Kasumi-1 (cell line): ENCODE measurements at regions not wholly inside any gene's neighbourhood (a gene's known extent, or its start where the extent isn't known, plus 50 kb on each side); places are given as distances from the start of the nearest gene placed in this dataset.
A peak's percentile ranks its signal among the peaks of the same experiment; 100 is the strongest.

Source experiments
- DNase-seq, 2 experiments: peaks; one replicate each; lab custom pipeline; 2025; lab: John Stamatoyannopoulos, UW

DNA sequence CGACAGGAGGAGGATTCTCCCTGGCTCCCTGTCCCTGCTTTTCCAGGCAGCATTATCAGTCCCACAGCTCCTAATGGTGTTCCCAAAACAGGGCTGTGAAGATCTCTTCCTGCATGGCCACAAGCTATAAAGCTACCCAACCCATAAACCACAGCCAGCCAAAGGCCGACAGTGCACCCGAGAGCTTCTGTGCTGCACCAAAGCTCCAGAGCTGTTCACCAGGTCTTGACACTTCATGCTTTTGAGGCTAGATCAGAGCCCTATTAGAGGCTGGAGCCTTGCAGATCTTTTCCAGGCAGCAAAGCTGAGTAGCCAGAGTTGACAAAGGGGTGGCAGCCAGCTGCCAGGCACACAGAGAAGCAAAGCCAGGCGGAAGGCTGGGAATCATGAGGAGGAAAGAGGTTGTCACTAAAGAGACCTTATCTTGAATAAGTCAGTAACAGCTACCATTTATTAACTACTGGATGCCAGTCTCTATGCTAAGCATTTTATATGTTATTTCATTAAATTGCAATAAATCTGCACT, 180.4 kb downstream of the KATNAL1 start:
- DNase-seq, result no peak

DNA sequence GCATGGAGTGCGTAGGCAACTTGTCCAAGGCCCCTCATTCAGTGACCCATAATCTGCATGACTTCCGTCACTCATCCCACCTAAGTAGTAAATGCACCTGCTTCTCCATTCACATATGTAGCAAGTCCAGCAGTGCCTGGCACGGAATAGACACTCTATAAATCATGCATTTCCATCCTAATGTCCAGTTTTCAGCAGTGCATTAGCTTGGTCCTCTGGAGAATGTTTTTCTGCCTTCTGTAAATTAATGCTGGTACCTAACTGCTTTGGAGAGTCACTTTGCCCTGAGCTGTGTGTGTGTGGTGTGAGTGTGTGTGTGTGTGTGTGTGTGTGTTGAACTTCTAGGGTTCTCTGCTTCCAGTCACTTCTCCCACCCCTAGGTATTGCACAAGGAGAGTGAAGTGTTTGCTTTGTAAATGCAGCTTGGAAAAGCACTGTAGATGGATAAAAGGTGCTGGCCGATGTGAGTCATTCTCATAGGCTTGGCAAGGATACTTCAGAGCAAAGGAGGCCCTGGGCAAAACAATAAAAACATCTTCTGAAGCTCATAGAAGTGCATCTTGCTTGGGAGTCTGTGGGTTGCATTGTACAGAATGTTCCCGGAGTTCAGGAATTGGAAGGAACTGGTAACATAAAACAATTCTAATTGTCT, 181.8 kb downstream of the KATNAL1 start:
- DNase-seq, result no peak

DNA sequence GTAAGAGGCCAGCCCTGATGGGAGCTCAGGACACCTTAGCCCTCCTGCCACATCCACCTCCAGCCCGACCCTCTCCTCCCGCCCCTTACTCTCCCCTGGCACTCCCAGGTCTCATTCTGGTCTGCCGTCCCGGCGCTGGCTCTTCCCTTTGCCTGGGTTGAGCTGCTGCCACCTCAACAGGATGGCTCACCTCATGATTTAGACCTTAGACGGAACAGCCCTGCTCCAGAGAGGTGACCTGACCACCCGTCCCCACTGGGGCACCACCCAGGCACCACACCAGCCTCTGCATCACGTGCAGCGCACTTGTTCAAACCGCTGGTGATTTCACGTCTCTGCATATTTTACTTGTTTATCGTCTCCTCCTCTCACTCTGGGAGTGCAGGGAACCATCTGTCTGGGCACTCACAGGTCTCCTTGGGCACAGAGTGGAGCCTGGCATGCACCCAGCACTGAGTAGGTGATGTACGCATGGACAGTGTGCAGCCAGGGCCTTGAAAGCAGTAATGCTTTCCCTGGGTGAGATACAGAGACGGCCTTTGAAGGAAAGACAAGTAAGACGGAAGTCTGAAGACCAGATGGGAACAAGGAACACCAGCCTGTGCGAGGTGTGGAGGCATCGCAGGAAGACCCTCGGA, 183.1 kb downstream of the KATNAL1 start:
- DNase-seq, result no peak

DNA sequence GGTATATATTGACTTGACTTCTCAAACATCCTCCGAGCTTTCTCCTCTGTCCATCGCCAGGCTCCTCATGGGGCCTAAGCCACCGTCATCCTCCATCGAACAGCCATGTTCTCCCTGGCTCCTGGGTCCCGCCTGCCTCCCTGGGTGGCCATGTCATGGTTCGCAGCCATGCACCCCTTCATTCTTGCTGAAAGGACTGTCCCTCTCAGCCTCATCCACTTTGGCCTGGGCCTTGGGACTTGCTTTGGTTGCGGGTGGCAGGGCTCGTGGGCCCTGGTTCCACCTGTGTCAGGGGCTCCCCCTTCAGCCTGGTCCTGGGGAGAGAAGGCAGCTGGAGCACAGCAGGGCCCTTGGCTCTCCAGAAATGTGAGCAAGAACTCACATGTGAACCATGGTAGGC, 183.8 kb downstream of the KATNAL1 start:
- DNase-seq, result no peak

DNA sequence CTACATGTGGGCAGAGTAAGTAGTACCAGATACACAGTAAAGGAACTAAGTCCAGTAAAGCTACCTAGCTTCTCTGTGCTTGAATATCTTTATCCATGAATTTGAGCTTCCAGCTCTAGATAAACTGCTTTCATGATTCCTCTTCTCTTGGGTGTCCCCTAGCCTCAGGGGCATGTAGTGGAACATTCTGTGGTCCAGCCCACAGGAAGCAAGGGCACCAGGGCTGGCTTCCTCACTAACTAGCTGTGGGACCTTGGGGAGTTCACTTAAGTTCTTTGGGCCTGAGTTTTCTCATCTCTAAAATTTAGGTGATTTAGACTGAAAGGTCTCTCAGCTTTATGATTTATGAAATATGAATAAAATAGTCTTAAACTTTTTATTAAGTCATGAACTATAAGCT, 185.7 kb downstream of the KATNAL1 start:
- peak; percentile 7 to 11 for DNase-seq

DNA sequence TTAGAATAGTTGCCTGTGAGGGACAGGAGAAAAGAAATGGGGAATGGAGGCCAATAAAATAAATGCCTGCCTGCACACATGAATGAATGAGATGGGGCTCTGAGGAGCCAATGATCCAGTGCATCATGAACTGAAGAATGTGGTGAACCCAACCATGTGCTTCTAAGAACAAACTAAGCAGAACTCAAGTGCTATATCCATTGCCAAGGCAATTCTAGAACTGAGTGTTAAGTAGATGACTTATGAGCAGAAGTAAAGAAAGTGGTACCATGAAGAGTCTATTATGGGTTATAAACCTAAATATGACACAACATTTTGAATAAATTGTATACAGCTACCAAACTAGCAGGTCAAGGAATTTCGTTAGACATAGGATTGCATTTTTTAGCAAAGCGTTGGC, 186.1 kb downstream of the KATNAL1 start:
- no peak for DNase-seq

DNA sequence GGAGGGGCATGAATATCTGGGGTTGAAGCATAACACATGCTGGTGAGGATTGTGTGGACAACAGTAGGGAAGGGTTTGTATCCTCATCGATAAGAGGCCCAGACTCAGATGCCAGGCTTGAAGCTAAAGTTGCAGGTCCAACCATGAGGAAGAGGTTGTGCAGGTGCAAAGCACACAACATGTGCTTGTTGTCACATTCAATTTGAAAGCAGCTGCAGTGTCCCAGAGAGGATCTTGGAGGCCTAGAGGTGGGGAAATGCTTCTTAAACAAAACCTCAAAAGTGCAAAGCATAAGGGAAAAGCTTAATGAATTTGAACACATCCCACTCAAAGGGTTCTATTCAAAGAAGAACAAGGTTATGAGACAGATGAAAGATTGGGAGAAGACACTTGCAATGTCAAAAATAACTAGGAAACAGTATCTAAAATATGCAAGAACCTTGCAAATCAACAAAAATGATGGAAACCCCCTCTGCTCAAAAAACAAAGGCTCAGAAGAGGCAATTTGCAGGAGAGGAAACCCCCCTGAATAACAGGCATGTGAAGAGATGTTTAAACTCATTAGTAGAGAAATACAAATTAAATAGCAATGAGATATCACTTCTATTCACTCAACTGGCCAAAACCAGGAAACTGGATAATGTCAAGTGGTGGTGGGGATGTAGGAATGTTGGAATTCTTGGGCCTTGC, 187.1 kb downstream of the KATNAL1 start:
- DNase-seq, result no peak

DNA sequence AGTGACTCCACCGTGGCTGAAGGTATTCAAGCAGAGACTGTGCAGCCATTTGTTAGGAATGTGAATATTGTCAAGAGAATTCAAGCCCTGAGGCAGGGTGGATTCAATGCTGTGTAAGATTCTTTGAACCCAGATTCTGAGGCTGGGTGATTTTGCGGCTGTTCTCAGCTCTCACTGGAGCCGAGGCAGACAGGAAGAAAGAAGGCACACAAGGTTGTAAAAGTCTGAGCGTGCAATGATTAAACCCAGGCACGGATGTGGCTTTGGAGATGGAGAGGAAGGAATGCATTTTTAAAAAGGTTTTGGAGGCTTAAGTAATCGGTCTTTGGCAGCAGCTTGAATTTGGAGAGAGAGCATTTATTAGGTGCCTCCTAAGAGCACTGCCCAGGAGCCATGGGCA, 187.9 kb downstream of the KATNAL1 start:
- DNase-seq, result peak; percentile 15 to 36

DNA sequence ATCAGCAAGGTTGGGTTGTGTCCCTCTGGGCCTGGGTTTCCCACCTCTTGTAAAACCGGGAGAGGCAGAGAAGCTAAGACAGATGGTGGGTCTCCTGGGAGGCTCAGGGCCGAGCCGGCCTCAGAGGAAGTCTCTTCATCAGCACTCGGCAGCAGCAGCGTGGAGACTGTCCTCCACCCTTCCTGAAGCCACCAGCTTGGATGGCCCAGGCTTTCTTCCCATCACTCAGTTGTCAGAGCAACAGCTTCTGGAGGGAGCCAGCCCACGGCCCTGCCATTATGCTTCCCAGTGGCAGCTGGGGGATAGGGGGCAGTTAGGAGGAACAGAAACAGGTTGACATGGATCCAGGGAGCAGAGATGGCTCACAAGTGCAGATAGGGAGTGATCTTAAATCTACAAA, 191.0 kb downstream of the KATNAL1 start:
- no peak for DNase-seq

DNA sequence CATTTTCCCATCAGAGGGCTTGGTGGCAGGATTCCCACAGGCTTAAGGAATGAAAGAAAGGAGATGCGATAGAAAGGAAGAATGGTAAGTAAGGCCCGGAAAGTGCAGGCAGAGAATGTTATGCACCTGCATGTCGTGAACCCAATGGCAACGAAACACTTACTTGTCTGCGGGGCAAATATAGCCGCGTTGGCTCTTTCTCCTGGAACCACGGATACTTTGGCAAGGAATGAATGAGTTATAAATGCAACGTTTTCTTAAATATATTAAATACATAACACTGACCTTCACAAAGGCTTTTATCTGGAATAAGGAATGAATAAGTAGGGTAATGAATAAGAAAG, 192.1 kb downstream of the KATNAL1 start:
- DNase-seq, result no peak

DNA sequence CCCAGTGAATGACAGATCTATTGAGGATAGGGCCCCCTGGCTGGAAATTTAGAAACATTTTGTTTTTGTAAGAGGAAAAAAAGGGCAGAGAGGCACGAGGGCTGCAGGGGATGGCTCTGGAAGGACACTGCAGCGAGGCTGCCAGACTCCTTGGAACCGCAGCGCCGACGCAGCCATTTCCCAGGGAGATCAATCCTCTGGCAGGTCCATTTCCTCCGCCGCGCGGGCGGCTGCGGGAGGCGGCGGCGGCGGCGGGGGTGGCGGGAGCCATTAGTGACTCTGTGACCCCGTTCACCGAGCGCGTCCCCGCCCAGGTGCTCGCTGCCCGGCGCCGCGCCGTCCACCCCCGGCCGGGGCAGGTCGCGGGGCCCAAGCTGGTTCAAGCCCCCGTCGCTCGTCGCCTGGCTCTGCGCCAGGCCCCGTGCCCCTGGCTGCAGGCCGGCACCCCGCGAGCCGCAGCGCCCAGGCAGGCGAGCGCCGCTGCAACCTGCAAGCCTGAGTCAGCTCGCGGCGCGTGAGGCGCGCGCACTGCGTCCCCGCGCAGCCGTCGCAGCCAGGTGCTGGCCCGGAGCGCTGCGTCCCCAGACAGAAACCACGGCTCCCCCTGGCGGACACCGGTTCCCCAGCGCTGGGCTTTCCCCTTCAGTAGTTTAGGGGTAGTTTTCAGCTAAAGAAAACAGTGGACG, 192.6 kb downstream of the KATNAL1 start:
- DNase-seq, result peak; percentile 48 to 53

DNA sequence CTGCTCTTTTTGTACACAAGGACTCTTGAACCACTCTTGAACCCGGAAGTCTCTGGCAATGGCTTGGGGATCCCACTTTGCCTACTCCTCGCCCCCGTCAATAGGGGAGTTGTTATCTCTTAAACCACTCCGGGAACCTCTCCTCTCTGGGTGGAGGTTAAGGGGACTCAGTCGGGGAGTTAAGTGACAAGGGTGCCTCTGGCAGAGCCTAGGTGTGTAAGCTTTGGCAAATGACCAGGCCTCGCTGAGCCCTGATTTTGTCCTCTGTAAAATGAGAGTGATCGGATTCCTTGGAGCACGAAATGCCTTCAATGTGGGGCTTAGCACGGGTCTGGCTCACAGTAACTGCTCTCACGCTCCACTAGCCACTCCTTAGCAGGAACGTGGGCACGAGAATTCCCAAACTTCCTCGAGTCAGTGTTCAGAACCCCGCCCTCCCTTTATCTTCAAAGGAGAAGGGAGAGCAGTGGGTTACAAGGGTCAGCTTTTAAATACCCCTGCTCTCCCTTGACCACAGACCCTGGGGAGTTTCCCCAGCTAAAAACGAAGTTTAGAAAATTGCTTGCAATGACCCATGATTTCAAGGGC, 193.3 kb downstream of the KATNAL1 start:
- DNase-seq, result no peak

DNA sequence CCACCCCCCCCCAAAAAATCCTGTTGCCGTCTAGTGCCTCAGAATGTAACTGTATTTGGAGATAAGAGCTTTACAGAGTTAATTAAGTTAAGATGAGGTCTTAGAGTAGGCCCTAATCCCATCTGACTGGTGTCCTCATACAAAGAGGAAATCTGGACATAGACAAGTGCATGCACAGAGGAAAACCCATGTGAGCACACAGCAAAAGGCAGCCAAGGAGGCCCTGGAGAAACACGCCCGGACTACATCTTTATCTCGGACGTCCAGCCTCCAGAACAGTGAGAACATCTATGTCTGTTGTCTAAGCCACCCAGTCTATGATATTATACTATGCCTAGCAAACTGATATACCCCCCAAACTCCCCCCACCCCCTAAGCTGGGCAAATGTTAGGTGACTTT, 193.8 kb downstream of the KATNAL1 start:
- DNase-seq, result no peak

DNA sequence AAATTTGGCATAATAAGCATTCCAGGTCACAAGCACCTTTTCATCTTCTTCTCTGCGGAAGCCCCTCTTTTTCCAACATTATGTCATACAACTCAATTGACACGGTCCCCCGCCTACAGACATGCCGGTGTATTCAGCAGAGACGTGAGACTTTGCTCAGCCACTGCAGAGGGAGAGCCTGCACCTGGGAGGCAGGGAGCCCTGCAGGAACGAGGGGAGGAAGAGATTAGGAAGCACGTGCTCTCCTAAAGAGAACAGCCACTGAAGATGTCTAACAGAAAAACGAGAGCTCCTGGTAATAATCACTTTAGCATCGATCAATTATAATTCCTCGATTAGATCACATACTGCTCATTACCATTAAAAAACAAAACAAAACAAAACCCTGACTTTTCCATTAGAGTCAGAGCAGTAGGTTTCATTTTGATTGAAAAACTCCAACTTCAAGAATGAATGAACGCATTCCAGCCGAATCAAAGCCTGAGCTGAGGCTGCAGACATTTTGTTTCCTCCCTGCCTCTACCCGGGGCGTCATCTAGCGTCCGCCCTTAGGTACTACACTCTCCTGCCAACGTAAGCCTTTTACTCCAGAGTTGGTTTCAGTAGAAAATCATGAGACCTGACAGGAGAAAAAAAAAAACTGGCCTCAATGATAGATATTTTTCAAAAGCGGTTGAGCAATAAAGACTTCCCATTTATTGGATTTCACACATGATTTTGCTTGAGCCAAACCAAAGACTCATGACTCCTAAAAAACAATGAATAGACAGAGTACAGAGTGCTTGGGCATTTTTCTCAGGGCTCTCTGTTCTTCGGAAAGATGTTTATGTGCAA, 194.5 kb downstream of the KATNAL1 start:
- peak; percentile 54 to 76 for DNase-seq

DNA sequence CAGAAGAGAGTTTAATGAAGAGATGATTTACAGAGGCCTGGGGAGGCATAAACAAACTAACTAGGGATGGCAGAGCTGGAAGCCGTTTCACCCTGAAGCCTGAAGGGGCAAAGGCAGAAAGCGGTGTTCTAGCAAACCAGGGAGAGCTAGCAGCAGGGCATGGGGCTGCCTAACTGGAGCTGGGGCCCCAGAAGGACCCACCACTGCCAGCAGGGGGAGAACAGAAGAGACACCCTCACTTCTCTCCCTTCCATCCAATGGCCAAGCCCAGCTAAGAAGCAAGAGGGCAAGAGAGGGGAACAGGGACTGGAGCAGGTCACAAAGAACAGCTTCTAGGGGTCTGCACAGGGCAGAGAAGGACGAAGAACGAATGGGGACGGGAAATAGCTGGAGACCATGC, 195.5 kb downstream of the KATNAL1 start:
- DNase-seq, result peak; percentile 19 to 48

DNA sequence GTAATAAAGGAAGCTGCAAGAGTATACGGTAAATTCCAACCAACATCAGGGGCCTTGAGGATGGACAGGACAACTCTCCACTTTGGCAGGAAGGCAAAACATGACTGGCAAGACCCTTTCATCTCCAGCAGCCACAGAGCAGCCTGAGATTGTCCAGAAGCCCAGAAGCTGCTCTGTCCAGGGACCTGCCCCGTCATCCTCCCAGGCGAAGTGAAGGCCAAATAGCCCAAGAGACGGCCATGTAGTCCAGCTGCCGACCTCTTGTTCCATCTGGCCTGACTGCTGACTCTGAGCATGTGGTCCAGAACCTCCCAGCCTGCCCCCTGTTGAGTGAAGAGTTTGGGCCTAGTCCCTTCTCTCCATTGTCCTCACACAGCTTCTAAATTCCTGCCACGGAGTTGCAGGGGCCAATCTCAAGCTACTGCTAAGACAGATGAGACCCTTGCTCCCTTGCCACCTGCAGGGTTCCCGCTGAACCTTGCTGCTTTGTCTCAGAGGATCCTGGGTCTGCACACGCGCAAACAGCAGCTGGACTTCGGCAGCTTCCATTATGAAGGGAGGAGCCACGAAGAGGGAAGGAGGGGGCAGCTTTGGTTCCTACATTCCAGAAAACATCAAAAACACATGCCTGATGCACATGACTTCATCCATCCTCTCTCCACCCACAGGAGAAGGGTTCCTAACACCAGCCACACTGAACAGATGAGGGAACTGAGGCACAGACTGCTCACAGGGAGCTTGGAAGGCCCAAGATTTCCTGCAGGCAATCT, 196.9 kb downstream of the KATNAL1 start:
- DNase-seq, result no peak

DNA sequence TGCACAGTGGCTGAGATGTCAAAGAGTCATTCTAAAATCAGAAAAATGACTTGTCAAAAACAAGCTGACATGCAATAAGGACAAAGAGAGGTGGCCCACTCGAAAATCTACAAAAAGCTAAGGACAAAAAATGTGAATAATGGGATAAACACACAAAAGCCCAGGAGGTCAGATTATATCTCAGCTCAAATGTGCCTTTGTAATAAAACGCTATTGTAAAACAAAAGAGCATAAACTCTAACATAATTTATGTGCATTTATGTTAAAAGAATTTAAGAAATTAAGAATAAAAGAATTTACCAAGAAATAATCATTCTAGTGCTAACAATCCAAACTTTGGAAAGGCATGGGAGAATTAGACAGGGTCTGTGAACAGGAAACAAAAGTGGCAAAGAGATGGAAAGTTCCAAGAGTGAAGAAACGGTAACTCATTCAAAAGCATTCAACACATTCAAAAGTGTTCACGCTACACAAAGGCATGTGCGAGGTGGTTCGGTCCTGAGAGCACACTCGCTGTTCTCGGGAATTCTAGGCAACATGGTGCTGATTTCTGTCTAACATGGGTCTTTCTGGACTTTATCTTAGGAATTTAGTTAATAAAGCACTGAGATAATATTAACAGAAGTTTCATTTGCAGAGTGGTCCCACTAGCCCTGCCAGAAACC, 197.7 kb downstream of the KATNAL1 start:
- no peak for DNase-seq

DNA sequence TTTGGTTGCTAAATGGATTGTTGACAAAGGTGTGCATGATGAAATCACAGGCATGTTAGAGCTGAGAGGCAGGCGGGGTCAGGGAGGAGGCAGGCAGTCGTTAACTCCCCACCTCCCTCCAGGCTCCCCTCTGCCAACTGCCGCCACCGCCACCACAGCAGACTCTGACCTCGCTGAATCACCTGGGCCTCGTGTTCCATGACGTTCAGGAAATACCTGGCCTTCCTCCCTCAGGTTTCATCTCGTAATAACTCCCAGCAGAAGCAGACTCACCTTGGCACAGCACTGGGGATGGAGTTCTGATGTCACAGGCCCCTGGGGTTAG, 198.5 kb downstream of the KATNAL1 start:
- no peak for DNase-seq

DNA sequence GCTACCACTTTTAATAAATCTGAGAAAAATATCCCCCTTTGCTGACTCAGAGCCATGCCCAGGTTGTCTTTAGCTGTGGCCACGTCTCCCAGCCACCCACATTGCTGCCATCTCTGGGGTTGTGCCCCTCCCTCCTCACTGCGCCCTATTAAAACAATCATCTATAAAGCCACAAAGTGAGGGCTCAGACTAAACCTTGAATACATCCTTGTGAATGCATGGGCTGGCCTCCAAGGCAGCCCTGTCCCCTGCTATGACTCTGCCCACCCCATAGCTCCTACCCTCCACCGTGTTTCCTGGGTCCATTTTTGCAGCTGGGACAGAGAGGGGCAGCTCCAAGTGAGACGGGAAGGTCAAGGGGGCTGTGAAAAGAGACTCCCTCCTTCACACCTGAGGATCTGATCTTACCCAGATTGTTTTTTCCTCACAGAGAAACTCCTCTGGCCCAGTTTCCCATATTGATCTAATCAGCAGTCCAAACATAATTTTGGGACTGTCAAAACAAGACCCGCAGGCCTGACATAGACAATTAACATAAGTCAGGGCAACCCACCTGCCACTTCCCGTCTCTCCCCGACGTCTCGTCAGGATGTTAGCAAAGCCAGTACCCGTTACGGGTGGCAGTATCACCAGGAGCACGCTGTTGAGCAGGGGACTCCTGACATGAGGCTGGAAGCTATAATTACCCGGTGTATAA, 199.0 kb downstream of the KATNAL1 start:
- DNase-seq, result no peak
